ENCODE measurements at regions not wholly inside any gene's neighbourhood (a gene's known extent, or its start where the extent isn't known, plus 50 kb on each side); places are given as distances from the start of the nearest gene placed in this dataset.
"Not testable (repeated sequence)": the region's sequence is repeated elsewhere in the genome, so short reads cannot be mapped to it uniquely, and the experiment has no call there.

DNA sequence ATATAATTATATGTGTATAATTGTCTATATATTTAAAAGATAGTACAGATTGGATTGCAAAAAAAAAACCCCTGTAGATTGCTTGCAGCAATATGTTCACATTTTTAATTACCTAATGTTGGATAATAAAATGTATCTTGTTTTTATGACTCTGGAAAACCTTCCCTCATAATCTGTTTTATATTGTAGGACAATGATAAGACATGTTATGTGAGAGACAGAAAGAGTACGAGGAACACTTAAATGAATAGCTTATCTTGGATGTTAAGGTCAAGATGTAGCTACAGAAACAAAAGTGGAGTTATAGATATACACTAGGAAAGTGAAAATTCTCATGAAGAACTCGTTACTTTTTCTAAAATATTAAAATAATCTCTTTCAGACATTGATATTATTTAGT lies 691.6 kb upstream of the IMPG1 start:
- DNase-seq, result no peak

GRCh38 chr6:76752841-76753240 lies 680.4 kb upstream of the IMPG1 start:
- no peak for DNase-seq

DNA sequence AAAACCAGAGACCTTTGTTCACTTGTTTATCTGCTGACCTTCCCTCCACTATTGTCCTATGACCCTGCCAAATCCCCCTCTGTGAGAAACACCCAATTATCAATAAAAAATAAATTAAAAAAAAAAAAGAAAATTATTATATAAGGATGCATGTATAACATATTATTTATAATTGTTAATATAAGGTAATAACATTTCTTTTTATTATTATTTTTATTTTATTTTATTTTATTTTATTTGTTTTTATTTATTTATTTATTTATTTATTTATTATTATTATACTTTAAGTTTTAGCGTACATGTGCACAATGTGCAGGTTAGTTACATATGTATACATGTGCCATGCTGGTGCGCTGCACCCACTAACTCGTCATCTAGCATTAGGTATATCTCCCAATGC lies 672.9 kb upstream of the IMPG1 start:
- not testable (repeated sequence) for DNase-seq

DNA sequence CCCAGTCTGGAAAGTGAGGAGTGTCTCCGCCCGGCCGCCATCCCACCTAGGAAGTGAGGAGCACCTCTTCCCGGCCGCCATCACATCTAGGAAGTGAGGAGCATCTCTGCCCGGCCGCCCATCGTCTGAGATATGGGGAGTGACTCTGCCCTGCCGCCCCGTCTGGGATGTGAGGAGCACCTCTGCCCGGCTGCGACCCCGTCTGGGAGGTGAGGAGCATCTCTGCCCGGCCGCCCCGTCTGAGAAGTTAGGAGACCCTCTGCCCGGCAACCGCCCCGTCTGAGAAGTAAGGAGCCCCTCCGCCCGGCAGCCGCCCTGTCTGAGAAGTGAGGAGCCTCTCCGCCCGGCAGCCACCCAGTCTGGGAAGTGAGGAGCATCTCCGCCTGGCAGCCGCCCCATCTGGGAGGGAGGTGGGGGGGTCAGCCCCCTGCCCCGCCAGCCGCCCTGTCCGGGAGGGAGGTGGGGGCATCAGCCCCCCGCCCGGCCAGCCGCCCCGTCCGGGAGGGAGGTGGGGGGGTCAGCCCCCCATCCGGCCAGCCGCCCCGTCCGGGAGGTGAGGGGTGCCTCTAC lies 671.8 kb upstream of the IMPG1 start:
- peak; percentile 1 for DNase-seq

GRCh38 chr6:76742919-76743318 lies 670.5 kb upstream of the IMPG1 start:
- DNase-seq, result no peak

- DNase-seq, result no peak
Observed at GRCh38 chr6:76719449-76719848, 647.0 kb upstream of the IMPG1 start.

- no peak for DNase-seq
Observed at GRCh38 chr6:76708641-76709331, 636.3 kb upstream of the IMPG1 start.

DNA sequence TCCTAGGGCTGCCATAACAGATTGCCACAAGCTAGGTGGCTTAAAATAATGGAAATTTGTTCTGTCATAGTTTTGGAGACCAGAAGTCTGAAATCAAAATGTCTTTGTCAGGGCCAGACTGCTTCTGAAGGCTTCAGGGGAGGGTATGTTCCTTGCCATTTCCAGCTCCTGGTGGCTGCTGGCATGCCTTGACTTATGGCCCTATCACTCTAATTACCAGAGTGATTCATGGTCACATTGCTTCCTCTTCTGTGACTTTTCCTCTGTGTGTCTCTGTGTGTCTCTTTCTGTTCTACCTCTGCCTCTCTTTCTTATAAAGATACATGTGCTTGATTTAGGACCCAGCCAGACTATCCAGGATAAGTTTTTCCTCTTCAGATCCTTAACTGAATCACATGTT lies 635.2 kb upstream of the IMPG1 start:
- DNase-seq, result no peak

DNA sequence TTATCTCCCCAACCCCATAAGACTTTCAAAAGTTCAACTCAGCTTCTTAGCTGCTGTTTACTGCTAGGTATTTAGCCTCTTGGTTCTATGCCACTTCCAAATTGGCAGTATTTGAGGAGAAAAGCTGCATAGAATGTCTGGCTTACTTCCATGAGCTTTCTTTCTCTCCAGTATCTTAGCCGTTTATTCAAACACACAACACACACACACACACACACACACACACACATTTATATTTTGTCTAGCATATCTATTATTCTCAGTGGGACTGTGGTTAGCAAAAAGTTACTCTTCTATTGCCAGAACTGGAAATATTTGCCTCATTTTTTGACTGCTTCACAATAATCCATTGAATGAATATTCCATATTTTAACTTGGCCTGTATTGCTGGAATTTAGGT lies 634.2 kb upstream of the IMPG1 start:
- no peak for DNase-seq

GRCh38 chr6:76706086-76706485 lies 633.6 kb upstream of the IMPG1 start:
- DNase-seq, result no peak

DNA sequence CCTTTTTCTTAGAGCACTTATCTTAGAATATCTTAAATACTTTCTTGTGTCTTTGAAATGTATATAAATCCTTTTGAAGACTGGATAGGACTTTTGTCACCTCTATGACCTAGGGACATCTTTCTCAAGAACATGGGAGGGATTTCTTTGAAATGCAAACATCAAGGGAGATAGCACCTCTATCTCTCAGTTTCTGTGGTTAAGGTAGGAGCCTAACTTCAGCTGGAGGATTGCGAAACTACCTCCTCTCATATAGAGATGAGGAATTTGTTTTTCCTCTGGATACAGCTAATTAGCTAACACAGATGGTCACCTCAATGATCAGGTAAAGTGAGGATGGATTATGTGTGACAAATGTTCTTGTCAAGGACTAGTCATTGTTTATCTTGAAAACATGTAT lies 631.3 kb upstream of the IMPG1 start:
- DNase-seq, result no peak

- no peak for DNase-seq
Observed at GRCh38 chr6:76703285-76703684, 630.8 kb upstream of the IMPG1 start.

GRCh38 chr6:76702187-76702586 lies 629.7 kb upstream of the IMPG1 start:
- no peak for DNase-seq

DNA sequence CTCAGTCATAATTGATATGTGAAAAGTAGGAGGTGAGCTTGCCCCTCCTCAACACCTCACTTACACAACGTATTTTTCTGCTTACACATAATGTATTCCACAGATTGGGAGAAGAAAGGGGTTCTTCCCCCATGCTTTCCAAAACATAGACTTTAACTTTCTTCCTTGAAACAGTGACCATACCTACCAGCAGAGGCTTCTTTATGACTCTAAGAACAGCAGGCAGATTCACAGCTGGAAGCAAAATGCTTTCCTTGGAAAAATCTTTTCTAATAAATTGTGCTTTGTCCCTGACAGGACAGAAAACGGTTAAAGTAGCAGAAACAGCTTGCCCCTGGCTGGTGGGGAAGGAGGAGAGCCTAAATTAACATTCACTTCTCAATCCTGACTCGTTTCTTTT lies 629.1 kb upstream of the IMPG1 start:
- DNase-seq, result no peak

DNA sequence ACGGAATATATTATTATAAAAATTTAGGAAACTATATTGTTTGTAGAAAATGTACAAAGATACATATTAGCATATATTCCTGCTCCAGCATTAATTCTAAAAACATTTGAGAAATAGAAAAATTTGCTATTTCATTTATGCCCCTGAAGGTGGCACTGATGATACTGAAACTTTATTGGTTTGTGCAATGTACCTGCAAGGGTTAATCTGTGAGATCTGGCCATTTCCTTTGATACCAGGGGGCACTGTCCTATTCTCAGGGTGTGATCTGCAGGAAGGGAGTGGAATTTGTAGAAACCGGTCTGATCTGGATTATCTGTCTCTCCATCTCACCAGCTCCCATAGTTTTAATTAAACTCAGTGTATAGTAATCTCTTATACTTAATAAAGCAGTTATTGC lies 625.1 kb upstream of the IMPG1 start:
- DNase-seq, result no peak

DNA sequence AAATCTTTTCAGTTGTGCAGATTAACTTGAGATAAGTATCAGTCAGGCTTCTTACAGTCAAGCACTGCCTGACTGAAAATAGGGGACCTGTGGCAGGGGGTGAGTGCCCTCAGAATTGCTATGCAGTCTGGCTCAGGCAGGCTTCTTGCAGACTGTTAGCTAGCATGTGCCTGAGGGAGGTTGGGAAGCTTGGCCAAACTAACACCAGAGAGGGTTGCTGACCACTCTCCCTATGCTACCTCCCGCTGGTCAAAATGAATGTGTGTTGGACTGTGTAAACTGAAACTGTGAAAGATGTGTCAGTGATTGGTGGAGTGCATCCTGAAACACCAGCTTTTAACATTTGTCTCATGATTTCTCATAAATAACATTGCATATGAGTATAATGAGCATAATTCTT lies 622.3 kb upstream of the IMPG1 start:
- no peak for DNase-seq

DNA sequence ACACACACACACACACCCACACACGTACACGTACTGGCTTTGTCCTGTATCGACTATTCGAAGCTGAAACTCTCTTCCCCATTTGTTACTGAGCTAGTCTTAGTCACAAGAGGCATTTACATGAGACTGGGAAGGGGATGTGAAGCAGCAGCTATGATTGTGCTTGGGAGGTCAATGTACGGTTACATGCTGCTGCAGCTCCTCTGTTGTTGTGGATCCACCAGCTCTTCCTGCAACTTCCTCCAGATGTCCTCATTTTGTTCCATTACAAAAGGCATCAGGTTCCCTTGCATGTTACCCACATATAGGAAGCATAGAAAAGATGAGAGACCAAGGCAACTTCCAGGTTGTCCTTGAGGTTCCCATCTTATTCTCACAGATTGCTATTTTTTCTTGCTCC lies 612.4 kb upstream of the IMPG1 start:
- DNase-seq, result no peak

DNA sequence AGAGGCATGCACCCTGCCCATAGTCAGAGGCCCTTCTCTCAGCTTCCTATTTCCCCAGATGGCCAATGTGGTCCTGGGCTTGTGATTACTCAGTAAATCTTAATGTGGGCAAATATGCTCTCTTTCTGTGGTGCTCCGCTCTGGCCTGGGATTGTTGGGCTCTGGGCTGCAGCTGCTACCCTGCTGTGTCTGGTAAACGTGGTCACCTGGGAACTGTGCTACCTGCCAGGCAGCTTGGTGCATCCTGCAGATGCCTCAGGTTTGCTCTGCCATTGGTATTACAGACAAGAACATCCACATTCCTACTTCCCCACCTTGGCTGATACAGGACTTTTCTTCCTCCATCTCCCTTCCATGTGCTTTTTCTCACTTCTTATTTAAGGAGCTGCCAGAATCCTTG lies 611.5 kb upstream of the IMPG1 start:
- DNase-seq, result no peak

DNA sequence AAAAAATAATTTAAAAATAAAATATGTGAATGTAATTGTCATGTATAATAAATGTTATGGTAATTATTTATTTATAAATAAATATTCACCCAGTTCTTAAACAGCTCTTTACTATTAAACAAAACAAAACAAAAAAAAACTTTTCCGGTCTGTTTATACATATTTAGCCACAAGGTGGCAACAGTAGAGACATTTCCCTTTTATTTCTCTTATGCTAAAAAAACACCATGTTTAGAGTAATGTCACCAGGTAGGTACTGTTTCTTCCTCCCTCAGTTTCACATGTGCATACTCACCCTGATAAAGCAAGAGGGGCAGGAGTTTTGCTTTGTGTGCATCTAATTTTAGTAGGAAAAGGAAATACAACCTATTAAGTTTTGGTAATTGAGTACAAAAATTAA lies 610.4 kb upstream of the IMPG1 start:
- DNase-seq, result no peak

DNA sequence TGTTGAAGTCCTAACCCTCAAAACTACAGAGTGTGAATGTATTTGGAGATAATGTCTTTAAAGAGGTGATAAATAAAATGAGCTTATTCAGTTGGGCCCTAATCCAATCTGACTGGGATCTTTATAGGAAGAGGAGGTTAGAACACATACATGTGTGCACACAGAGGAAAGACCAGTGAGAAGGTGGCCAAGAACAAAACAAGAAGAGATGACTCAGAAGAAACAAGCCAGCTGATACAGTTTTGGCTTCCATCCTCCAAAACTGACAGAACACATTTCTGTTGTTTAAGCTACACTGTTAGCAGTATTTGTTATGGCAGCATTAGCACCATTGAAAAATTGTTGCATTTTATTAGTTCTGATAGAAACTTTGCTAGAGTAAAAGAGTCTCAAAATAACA lies 609.3 kb upstream of the IMPG1 start:
- no peak for DNase-seq

DNA sequence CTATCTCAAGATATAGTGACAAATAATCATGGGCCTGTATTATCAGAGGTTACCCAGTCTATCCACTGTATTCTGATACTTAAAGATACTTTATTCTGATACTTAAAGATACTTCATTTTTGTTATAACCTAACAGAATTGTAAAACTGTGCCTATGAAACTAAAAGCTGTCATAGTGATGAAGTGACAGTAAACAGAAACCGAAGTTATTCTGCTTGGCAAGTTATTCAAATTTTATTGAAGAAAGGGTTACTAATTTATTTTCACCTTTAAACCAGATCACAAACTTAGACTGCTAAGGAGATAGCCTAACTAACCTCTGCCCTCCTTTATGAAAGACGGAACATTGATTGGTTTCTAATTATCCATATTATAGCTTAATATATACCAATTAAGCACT lies 604.6 kb upstream of the IMPG1 start:
- DNase-seq, result no peak

GRCh38 chr6:76671751-76672150 lies 599.3 kb upstream of the IMPG1 start:
- no peak for DNase-seq

GRCh38 chr6:76644231-76644630 lies 571.8 kb upstream of the IMPG1 start:
- no peak for DNase-seq

DNA sequence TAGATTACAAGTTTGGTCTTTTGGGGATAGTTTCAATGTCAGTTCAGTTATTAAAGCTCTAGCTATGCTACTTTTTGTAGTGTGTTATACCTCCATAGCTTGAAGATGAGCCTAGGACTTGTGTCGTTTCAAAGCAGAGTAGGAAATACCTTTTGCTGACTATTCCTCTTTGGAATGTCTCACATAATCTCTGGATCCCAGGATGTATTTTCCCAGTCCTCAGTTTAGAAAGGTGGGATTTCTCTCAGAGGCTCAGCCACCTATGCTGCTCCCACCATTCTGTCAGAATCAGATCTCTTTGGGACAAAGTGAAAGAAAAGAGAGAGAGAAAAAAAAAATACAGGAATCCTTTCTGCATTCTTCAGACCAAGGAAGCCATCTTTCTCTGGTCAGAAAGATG lies 567.5 kb upstream of the IMPG1 start:
- DNase-seq, result no peak

GRCh38 chr6:76634695-76635094 lies 562.2 kb upstream of the IMPG1 start:
- DNase-seq, result no peak
